Ovary (tissue), 7 donors: ENCODE measurements at regions not wholly inside any gene's neighbourhood (a gene's known extent, or its start where the extent isn't known, plus 50 kb on each side); places are given as distances from the start of the nearest gene placed in this dataset.

Experiments used
- DNase-seq, 5 donors: peaks; one replicate each; pipeline ENCODE4 v3.0.0-alpha.2; 2019 to 2020
- H3K27ac ChIP-seq, 2 donors: fragments of 200-600 bp; one replicate each; pipeline versions ENCODE4 v1.5.1 to v1.8.0; 2019 to 2022
- H3K27me3 ChIP-seq: fragments of 200-600 bp; one replicate; pipeline ENCODE4 v1.8.0; 2022
- H3K36me3 ChIP-seq: fragments of 200-600 bp; sonication (generic); one replicate; pipeline ENCODE4 v1.5.1; 2019
- H3K4me1 ChIP-seq: one replicate; pipeline ENCODE4 v1.8.1; 2013; ENCODE audit warnings: mild to moderate bottlenecking, moderate library complexity; ENCODE audit not compliant: insufficient read depth
- H3K4me3 ChIP-seq: fragments of 200-600 bp; sonication (generic); one replicate; pipeline ENCODE4 v1.5.1; 2017
- H3K9me3 ChIP-seq, 2 donors: fragments of 200-600 bp in 1 of 2; sonication (generic) in 1 of 2; one replicate each; pipeline versions ENCODE4 v1.5.1 to v1.8.1; 2013 to 2019; ENCODE audit warnings: mild to moderate bottlenecking in 1 of 2, moderate library complexity in 1 of 2
- EP300 ChIP-seq: sonication (generic); formaldehyde crosslinking; IDR thresholded peaks from one replicate; pipeline ENCODE4 v1.6.1; 2017; ENCODE audit warnings: antibody characterized with exemption
- POLR2A ChIP-seq: fragments of 450-650 bp; IDR thresholded peaks from one replicate; pipeline ENCODE4 v1.6.1; 2017; ENCODE audit warnings: antibody characterized with exemption, mild to moderate bottlenecking, moderate library complexity
- WGBS, 3 donors: extraction: QIAGEN DNeasy Blood & Tissue Kit in 1 of 3; methylation state at CpG; one replicate each; pipeline versions ENCODE4 v1.1.5 to v1.1.7; 2013 to 2017; 5-methylcytosine and 5-hydroxymethylcytosine counted together
- intact Hi-C, 4 donors: fragments of 100-400 bp; cut with DNase I; formaldehyde crosslinking; loops; one replicate each; pipeline versions ENCODE4 v1.11.0 to v1.15.1; 2022 to 2023
- TF ChIP-seq, protein P1 (sequence below), 3 donors: fragments of 450-650 bp in 2 of 3; fragments of 200-600 bp in 1 of 3; IDR thresholded peaks; one replicate each; pipeline versions ENCODE4 v1.5.1 to v1.8.0; 2016 to 2022; ENCODE audit warnings: antibody characterized with exemption in 3 of 3, mild to moderate bottlenecking in 1 of 3
- donor health status: DM: no; HTN: no; CAD: no; lungs with moderate emphysema.
- donor health status: DM: no; HTN: no; CAD: no.
- donor health status: Bipolar disorder and iron deficiency.
- donor health status: DM: no; HTN: no; CAD: no.
- donor health status: DM: yes; HTN: yes; CAD: no.

DNA sequence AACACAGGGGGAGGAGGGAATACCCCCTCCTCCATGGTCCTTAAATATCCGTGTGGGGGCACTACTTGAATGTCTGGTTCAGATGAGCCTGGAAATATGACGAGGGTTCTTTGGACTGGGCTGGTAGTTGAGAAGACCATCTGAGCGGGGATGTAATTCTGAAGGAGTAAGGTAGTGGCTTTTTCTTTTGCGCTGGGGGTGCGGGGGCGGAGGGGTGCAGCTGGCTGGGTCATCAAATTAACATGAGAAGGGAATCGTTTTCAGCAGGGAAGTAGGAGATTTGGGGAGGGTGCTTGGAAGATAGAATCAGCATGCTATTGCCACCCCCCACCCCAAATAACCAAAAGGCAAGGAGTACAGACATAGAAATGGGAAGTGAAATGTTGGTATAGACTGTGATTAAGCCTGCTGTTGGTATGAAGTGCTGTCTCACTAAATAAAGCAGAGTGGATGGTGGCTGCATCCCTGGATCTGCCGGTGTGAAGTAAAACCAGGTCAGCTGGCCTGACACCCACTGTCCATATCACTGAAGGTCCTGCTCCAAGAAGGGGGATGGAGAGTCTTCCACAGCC lies 121.9 kb upstream of the HSD17B12 start:
- no peak overlapping the region for H3K27ac ChIP-seq
- H3K9me3 ChIP-seq = no peaks in the 10 kb centered on the region
- H3K4me3 ChIP-seq = no peak overlapping the region
- no peaks in the 10 kb centered on the region for H3K27me3 ChIP-seq
- no peaks in the 10 kb centered on the region for H3K36me3 ChIP-seq
- intact Hi-C loops = no loop called here
- TF ChIP-seq, protein P1, sequence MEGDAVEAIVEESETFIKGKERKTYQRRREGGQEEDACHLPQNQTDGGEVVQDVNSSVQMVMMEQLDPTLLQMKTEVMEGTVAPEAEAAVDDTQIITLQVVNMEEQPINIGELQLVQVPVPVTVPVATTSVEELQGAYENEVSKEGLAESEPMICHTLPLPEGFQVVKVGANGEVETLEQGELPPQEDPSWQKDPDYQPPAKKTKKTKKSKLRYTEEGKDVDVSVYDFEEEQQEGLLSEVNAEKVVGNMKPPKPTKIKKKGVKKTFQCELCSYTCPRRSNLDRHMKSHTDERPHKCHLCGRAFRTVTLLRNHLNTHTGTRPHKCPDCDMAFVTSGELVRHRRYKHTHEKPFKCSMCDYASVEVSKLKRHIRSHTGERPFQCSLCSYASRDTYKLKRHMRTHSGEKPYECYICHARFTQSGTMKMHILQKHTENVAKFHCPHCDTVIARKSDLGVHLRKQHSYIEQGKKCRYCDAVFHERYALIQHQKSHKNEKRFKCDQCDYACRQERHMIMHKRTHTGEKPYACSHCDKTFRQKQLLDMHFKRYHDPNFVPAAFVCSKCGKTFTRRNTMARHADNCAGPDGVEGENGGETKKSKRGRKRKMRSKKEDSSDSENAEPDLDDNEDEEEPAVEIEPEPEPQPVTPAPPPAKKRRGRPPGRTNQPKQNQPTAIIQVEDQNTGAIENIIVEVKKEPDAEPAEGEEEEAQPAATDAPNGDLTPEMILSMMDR (IDR thresholded peaks at IDR 0.05) = no peak
- TF ChIP-seq EP300 (no peak), POLR2A (no peak)
- DNase-seq = no peak
- peaks cover 12% of the 10 kb centered on the region for H3K4me1 ChIP-seq
- 8 to 14% (median 12%) methylated on average over 8 of the region's 8 CpGs for WGBS, 3 donors

DNA sequence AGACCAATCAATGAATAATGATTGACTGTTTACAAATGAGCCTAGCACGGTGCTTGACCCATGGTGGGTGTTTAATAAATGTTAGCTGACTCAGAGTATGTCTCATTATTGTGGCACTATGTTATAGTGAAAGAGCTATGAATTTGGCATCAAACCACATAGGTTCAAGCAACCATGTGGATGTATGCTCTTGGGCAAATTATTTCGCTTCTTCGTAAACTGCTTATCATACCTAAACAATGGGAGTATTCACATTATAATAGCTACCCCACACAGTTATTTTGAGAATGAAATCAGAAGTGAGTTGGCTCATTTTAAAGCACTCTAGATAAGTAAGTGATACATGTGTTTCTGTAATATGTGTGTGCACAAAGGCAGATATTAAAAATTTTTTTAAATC lies 118.7 kb upstream of the HSD17B12 start:
- TF ChIP-seq, protein P1 (IDR thresholded peaks at IDR 0.05) = no peak
- no peak for TF ChIP-seq POLR2A
- no peak for TF ChIP-seq EP300
- peaks cover 10% of the 10 kb centered on the region for H3K4me1 ChIP-seq
- no peaks in the 10 kb centered on the region for H3K36me3 ChIP-seq
- WGBS, 3 donors = 68 to 81% (median 71%) methylated on average over 3 of the region's 3 CpGs
- no peak for DNase-seq
- intact Hi-C loops = loop anchor here in 2 of 4 donors (10.0 kb wide), 1 partner anchor 57 kb away; no protein-coding TSS in a partner anchor
- H3K27me3 ChIP-seq = no peaks in the 10 kb centered on the region
- no peak overlapping the region for H3K4me3 ChIP-seq
- no peaks in the 10 kb centered on the region for H3K9me3 ChIP-seq
- no peak overlapping the region for H3K27ac ChIP-seq

DNA sequence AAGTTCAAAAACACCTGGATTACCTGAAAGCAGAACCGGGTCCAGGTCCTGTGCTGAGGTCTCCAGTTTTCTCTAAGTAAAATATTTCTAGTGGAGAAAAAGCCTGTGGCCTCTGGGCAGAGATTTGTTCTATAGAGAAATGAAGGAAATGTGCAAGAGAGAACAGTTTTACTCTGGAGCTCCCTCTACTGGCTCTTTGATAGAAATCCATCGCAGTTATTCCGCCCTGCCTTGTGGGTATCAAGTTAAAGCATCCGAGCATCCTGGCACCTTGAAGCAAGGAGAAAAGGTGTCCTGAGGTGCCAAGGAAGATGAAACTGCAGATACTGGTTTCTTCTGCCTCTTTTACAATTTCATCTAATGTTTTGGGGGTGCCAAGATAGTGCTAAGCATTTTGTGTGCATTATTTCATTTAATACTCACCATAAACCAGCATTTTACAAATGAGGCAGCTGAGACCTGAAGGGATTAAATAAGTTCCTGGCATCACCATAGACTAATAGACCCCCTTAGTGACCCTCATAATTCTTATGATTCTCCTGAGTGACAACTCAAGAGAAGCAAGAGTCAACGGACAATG lies 113.1 kb upstream of the HSD17B12 start:
- WGBS, 3 donors = 17 to 19% (median 18%) methylated on average over 5 of the region's 5 CpGs
- Histone ChIP-seq H3K27ac (no peak overlapping the region), H3K9me3 (no peaks in the 10 kb centered on the region), H3K4me1 (no peaks in the 10 kb centered on the region), H3K36me3 (no peaks in the 10 kb centered on the region), H3K27me3 (no peaks in the 10 kb centered on the region), H3K4me3 (no peak overlapping the region)
- TF ChIP-seq, protein P1 (IDR thresholded peaks at IDR 0.05) = peak; percentile 46 to 60 (median 57)
- TF ChIP-seq EP300 (no peak), POLR2A (no peak)
- DNase-seq = no peak
- intact Hi-C loops = loop anchor here in 3 of 4 donors (5.0 to 10.0 kb wide), 2 partner anchors 60 to 63 kb away; no protein-coding TSS in a partner anchor

DNA sequence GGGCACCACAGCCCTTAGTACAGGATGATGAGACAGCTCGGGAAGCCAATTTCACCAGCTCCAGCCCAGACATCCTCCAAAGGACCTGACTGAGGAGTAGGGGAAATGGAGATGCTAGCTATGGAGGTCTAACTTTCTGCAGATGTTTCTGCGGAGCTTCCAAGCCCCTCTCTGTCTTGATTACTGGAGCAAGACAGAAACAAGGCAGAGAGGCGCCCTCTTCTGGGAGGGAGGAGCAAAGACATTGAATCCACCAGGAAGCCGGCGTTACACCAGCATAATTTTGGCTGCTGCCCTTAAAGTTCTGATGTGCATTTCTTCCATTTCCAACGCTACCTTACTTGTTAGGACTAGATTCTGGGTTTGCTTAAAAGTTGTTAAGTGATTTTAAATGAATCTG lies 107.3 kb upstream of the HSD17B12 start:
- peaks cover 5% of the 10 kb centered on the region for H3K4me1 ChIP-seq
- 10% methylated on average over 6 of the region's 6 CpGs for WGBS, 3 donors
- H3K9me3 ChIP-seq = no peaks in the 10 kb centered on the region
- no peaks in the 10 kb centered on the region for H3K36me3 ChIP-seq
- H3K4me3 ChIP-seq = no peak overlapping the region
- intact Hi-C loops = loop anchor here in 1 of 4 donors (10.0 kb wide), 1 partner anchor 242 kb away; no protein-coding TSS in a partner anchor
- DNase-seq = no peak
- no peaks in the 10 kb centered on the region for H3K27me3 ChIP-seq
- TF ChIP-seq, protein P1 (IDR thresholded peaks at IDR 0.05) = no peak
- no peak for TF ChIP-seq EP300
- TF ChIP-seq POLR2A = no peak
- no peak overlapping the region for H3K27ac ChIP-seq
